VCaP (cell line): ENCODE measurements at regions not wholly inside any gene's neighbourhood (a gene's known extent, or its start where the extent isn't known, plus 50 kb on each side); places are given as distances from the start of the nearest gene placed in this dataset.
"Not testable (repeated sequence)": the region's sequence is repeated elsewhere in the genome, so short reads cannot be mapped to it uniquely, and the experiment has no call there.

ENCODE experiments used
- H3K27ac ChIP-seq: fragments of 450-650 bp; 2 replicates; pipeline ENCODE4 v1.5.1; 2017
- CTCF ChIP-seq: fragments of 450-650 bp; conservative IDR thresholded peaks from 2 replicates; pipeline ENCODE4 v1.5.1; 2017; ENCODE audit warnings: mild to moderate bottlenecking, moderate library complexity

GRCh38 chr4:117014236-117014635, 71.1 kb downstream of the TRAM1L1 start:
- H3K27ac ChIP-seq: no peak overlapping the region
- no peak for TF ChIP-seq CTCF

GRCh38 chr4:117010671-117011070, 74.7 kb downstream of the TRAM1L1 start:
- H3K27ac ChIP-seq: no peak overlapping the region
- TF ChIP-seq CTCF: no peak

GRCh38 chr4:117001077-117001476, 84.3 kb downstream of the TRAM1L1 start:
- TF ChIP-seq CTCF: no peak
- H3K27ac ChIP-seq: no peak overlapping the region

GRCh38 chr4:116982656-116983055, 102.7 kb downstream of the TRAM1L1 start:
- TF ChIP-seq CTCF: no peak
- H3K27ac ChIP-seq: no peak overlapping the region

GRCh38 chr4:116980436-116980835, 104.9 kb downstream of the TRAM1L1 start:
- not testable (repeated sequence) for H3K27ac ChIP-seq

GRCh38 chr4:116959045-116959444, 126.3 kb downstream of the TRAM1L1 start:
- H3K27ac ChIP-seq: no peak overlapping the region
- TF ChIP-seq CTCF: no peak

GRCh38 chr4:116953947-116954346, 131.4 kb downstream of the TRAM1L1 start:
- TF ChIP-seq CTCF: no peak
- H3K27ac ChIP-seq: no peak overlapping the region

GRCh38 chr4:116952530-116953136, 132.7 kb downstream of the TRAM1L1 start:
- TF ChIP-seq CTCF: no peak
- H3K27ac ChIP-seq: no peak overlapping the region
